OCI-LY7 (cell line): ENCODE measurements at regions not wholly inside any gene's neighbourhood (a gene's known extent, or its start where the extent isn't known, plus 50 kb on each side); places are given as distances from the start of the nearest gene placed in this dataset.

Source experiments
- BruUV-seq: library from RNA; stranded (reverse); fragments of 400-500 nt; replicated peaks from 2 replicates; lab custom pipeline; 2021; lab: Mats Ljungman, UMichigan
- CTCF ChIA-PET: fragments of 300-600 bp; sonication (Branson Sonifier 250); formaldehyde crosslinking; loops from one replicate; lab custom pipeline; 2022; ENCODE audit warnings: antibody characterized with exemption; ENCODE audit not compliant: unreplicated experiment; lab: Charles Lee
- POLR2A ChIA-PET: fragments of 300-600 bp; sonication (Branson Sonifier 250); formaldehyde crosslinking; loops from one replicate; lab custom pipeline; 2022; ENCODE audit warnings: antibody characterized with exemption; lab: Charles Lee
- DNase-seq: peaks from one replicate; pipeline ENCODE4 v3.0.0-alpha.2; 2015; ENCODE audit warnings: low spot score
- H2AFZ ChIP-seq: fragments of 200-600 bp; sonication (generic), shearing (Covaris generic); 2 replicates; pipeline ENCODE4 v1.6.1; 2014; ENCODE audit warnings: mild to moderate bottlenecking, antibody characterized with exemption, low read length, moderate library complexity
- H3K27ac ChIP-seq: fragments of 200-600 bp; sonication (generic); 2 replicates; pipeline ENCODE4 v1.5.1; 2014; ENCODE audit warnings: mixed run types, low read depth, mild to moderate bottlenecking, moderate library complexity, low read length, inconsistent platforms; ENCODE audit not compliant: poor library complexity, severe bottlenecking
- H3K36me3 ChIP-seq: fragments of 200-600 bp; sonication (generic); 2 replicates; pipeline ENCODE4 v1.6.1; 2014; ENCODE audit warnings: mild to moderate bottlenecking, antibody characterized with exemption, low read length, moderate library complexity, mixed read lengths; ENCODE audit not compliant: insufficient read depth
- H3K4me1 ChIP-seq: fragments of 200-600 bp; sonication (generic); 2 replicates; pipeline ENCODE4 v1.5.1; 2014; ENCODE audit warnings: mild to moderate bottlenecking, low read length; ENCODE audit not compliant: insufficient read depth, poor library complexity, severe bottlenecking
- H3K4me2 ChIP-seq: fragments of 200-600 bp; sonication (generic); 2 replicates; pipeline ENCODE4 v1.6.1; 2014; ENCODE audit warnings: mild to moderate bottlenecking, low read length
- H3K4me3 ChIP-seq: fragments of 200-600 bp; sonication (generic); 2 replicates; pipeline ENCODE4 v1.5.1; 2014; ENCODE audit warnings: mild to moderate bottlenecking, low read depth, low read length; ENCODE audit not compliant: poor library complexity, severe bottlenecking
- H3K79me2 ChIP-seq: fragments of 200-600 bp; sonication (generic); 2 replicates; pipeline ENCODE4 v1.6.1; 2016; ENCODE audit warnings: low read depth, mild to moderate bottlenecking, low read length, moderate library complexity, mixed read lengths; ENCODE audit not compliant: insufficient read depth
- H3K9me2 ChIP-seq: fragments of 200-600 bp; sonication (generic); 2 replicates; pipeline ENCODE4 v1.6.1; 2016; ENCODE audit warnings: mild to moderate bottlenecking, low read length, mixed read lengths; ENCODE audit not compliant: insufficient read depth
- H3K9me3 ChIP-seq: fragments of 200-600 bp; sonication (generic); 2 replicates; pipeline ENCODE4 v1.6.1; 2014; ENCODE audit warnings: mild to moderate bottlenecking, mixed run types, low read length, mixed read lengths
- H4K20me1 ChIP-seq: fragments of 200-600 bp; sonication (generic); 2 replicates; pipeline ENCODE4 v1.6.1; 2014; ENCODE audit warnings: mild to moderate bottlenecking, antibody characterized with exemption, low read length, moderate library complexity, mixed read lengths; ENCODE audit not compliant: insufficient read depth
- EZH2phosphoT487 ChIP-seq: fragments of 200-600 bp; sonication (generic); IDR thresholded peaks from 2 replicates; pipeline ENCODE4 v1.6.1; 2018; ENCODE audit warnings: low read depth, borderline replicate concordance, mild to moderate bottlenecking, mixed run types, antibody characterized with exemption, low read length, moderate library complexity, mixed read lengths
- intact Hi-C: fragments of 100-400 bp; cut with micrococcal nuclease; formaldehyde crosslinking; loops from one replicate; pipeline ENCODE4 v1.10.0; 2022; ENCODE audit not compliant: unreplicated experiment
- TF ChIP-seq, protein P1 (sequence below): fragments of 200-600 bp; sonication (generic); conservative IDR thresholded peaks from 2 replicates; pipeline ENCODE4 v1.5.1; 2014; ENCODE audit warnings: mild to moderate bottlenecking, antibody characterized with exemption, low read length, moderate library complexity, mixed read lengths

DNA sequence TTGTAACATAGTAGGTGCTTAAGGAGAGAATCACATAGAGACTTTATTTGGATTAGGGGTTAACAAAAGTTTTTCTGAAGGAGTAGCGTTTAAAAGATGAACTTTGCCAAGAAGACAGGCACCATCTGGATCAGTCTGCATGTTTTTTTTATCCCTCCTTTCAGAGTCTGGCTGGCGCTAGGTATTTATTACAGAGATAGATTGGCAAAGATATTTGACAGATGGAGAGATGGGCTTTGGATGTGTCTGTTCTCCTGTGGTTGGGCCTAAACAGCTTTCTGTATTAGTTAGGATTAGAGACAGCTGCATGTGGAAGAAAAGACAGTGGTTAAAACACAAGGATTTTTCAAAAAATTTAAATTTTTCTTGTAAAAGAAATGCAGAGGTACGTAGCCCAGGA lies 133.9 kb downstream of the C12orf75 start:
- TF ChIP-seq, protein P1, sequence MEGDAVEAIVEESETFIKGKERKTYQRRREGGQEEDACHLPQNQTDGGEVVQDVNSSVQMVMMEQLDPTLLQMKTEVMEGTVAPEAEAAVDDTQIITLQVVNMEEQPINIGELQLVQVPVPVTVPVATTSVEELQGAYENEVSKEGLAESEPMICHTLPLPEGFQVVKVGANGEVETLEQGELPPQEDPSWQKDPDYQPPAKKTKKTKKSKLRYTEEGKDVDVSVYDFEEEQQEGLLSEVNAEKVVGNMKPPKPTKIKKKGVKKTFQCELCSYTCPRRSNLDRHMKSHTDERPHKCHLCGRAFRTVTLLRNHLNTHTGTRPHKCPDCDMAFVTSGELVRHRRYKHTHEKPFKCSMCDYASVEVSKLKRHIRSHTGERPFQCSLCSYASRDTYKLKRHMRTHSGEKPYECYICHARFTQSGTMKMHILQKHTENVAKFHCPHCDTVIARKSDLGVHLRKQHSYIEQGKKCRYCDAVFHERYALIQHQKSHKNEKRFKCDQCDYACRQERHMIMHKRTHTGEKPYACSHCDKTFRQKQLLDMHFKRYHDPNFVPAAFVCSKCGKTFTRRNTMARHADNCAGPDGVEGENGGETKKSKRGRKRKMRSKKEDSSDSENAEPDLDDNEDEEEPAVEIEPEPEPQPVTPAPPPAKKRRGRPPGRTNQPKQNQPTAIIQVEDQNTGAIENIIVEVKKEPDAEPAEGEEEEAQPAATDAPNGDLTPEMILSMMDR, result no peak
- TF ChIP-seq EZH2phosphoT487, result no peak
- POLR2A ChIA-PET, result interaction anchor here (1.4 kb wide), 1 partner anchor 9 kb away, joined by 4 read pairs; no protein-coding TSS in a partner anchor
- no peaks in the 10 kb centered on the region for H3K9me3 ChIP-seq
- H3K27ac ChIP-seq, result no peak overlapping the region
- no peak overlapping the region for H2AFZ ChIP-seq
- H3K9me2 ChIP-seq, result no peaks in the 10 kb centered on the region
- no peaks in the 10 kb centered on the region for H3K36me3 ChIP-seq
- BruUV-seq, result no TSS peak
- H3K4me3 ChIP-seq, result no peak overlapping the region
- no peaks in the 10 kb centered on the region for H3K4me1 ChIP-seq
- intact Hi-C loops, result no loop called here
- H4K20me1 ChIP-seq, result no peaks in the 10 kb centered on the region
- no peak for DNase-seq
- no peak overlapping the region for H3K4me2 ChIP-seq
- CTCF ChIA-PET, result no interaction called here
- no peaks in the 10 kb centered on the region for H3K79me2 ChIP-seq

- intact Hi-C loops, result no loop called here
- Histone ChIP-seq H3K4me3 (no peak overlapping the region), H3K4me2 (no peak overlapping the region), H3K4me1 (no peaks in the 10 kb centered on the region), H2AFZ (no peak overlapping the region), H3K79me2 (no peaks in the 10 kb centered on the region), H3K9me2 (no peaks in the 10 kb centered on the region), H3K27ac (no peak overlapping the region), H4K20me1 (no peaks in the 10 kb centered on the region), H3K36me3 (no peaks in the 10 kb centered on the region), H3K9me3 (no peaks in the 10 kb centered on the region)
- POLR2A ChIA-PET, result interaction anchor here (0.6 kb wide), 1 partner anchor 22 kb away, joined by 3 read pairs; no protein-coding TSS in a partner anchor
- BruUV-seq, result no TSS peak
- CTCF ChIA-PET, result no interaction called here
- DNase-seq, result no peak
- TF ChIP-seq, protein P1, result no peak
- no peak for TF ChIP-seq EZH2phosphoT487
Measured at GRCh38 chr12:105466231-105466900, 135.9 kb downstream of the C12orf75 start.

GRCh38 chr12:105466901-105467598 lies 136.6 kb downstream of the C12orf75 start:
- H3K4me1 ChIP-seq, result no peaks in the 10 kb centered on the region
- CTCF ChIA-PET, result no interaction called here
- POLR2A ChIA-PET, result interaction anchor here (0.6 kb wide), 1 partner anchor 22 kb away, joined by 3 read pairs; no protein-coding TSS in a partner anchor

More at GRCh38 chr12:105466901-105467598, 136.6 kb downstream of the C12orf75 start:
- Histone ChIP-seq H3K4me3 (no peak overlapping the region), H3K27ac (no peak overlapping the region), H2AFZ (no peak overlapping the region), H3K36me3 (no peaks in the 10 kb centered on the region), H3K79me2 (no peaks in the 10 kb centered on the region), H3K9me3 (no peaks in the 10 kb centered on the region), H3K9me2 (no peaks in the 10 kb centered on the region), H3K4me2 (no peak overlapping the region), H4K20me1 (no peaks in the 10 kb centered on the region)
- no peak for DNase-seq
- TF ChIP-seq, protein P1, result no peak
- no peak for TF ChIP-seq EZH2phosphoT487
- no TSS peak for BruUV-seq
- intact Hi-C loops, result no loop called here
